Left ventricle myocardium inferior (tissue), 1 donor: ENCODE measurements at regions not wholly inside any gene's neighbourhood (a gene's known extent, or its start where the extent isn't known, plus 50 kb on each side); places are given as distances from the start of the nearest gene placed in this dataset.

Experiments
- DNase-seq: peaks from one replicate; pipeline ENCODE4 v3.0.0-alpha.2; 2020
- H3K27ac ChIP-seq: fragments of 200-600 bp; replicated peaks from 2 replicates; pipeline ENCODE4 v1.8.0; 2021
- H3K27me3 ChIP-seq: fragments of 200-600 bp; 2 replicates; pipeline ENCODE4 v1.8.0; 2021; ENCODE audit warnings: low read depth
- H3K36me3 ChIP-seq: fragments of 200-600 bp; 2 replicates; pipeline ENCODE4 v1.8.0; 2021
- H3K4me1 ChIP-seq: fragments of 200-600 bp; 2 replicates; pipeline ENCODE4 v1.8.0; 2021
- H3K4me3 ChIP-seq: fragments of 200-600 bp; 2 replicates; pipeline ENCODE4 v1.8.0; 2021; ENCODE audit warnings: mild to moderate bottlenecking, moderate library complexity
- H3K9me3 ChIP-seq: fragments of 200-600 bp; replicated peaks from 2 replicates; pipeline ENCODE4 v1.8.0; 2021
- intact Hi-C: fragments of 100-400 bp; cut with micrococcal nuclease; formaldehyde crosslinking; loops from one replicate; pipeline ENCODE4 v1.11.0; 2022
- TF ChIP-seq, protein P1 (sequence below): fragments of 200-600 bp; IDR thresholded peaks from 2 replicates; pipeline ENCODE4 v1.8.0; 2021; ENCODE audit warnings: antibody characterized with exemption, mild to moderate bottlenecking, borderline replicate concordance
- donor health status: DM: no; HTN: yes; CAD: no; lungs with severe emphysema.

GRCh38 chrX:2145692-2146367 is 354.9 kb downstream of the DHRSX start:
- H3K4me1 ChIP-seq, result no peaks in the 10 kb centered on the region
- H3K27ac ChIP-seq, result no peak overlapping the region
- no peak for DNase-seq
- TF ChIP-seq, protein P1, sequence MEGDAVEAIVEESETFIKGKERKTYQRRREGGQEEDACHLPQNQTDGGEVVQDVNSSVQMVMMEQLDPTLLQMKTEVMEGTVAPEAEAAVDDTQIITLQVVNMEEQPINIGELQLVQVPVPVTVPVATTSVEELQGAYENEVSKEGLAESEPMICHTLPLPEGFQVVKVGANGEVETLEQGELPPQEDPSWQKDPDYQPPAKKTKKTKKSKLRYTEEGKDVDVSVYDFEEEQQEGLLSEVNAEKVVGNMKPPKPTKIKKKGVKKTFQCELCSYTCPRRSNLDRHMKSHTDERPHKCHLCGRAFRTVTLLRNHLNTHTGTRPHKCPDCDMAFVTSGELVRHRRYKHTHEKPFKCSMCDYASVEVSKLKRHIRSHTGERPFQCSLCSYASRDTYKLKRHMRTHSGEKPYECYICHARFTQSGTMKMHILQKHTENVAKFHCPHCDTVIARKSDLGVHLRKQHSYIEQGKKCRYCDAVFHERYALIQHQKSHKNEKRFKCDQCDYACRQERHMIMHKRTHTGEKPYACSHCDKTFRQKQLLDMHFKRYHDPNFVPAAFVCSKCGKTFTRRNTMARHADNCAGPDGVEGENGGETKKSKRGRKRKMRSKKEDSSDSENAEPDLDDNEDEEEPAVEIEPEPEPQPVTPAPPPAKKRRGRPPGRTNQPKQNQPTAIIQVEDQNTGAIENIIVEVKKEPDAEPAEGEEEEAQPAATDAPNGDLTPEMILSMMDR, result no peak
- no peaks in the 10 kb centered on the region for H3K27me3 ChIP-seq
- intact Hi-C loops, result no loop called here
- peaks cover 47% of the 10 kb centered on the region for H3K9me3 ChIP-seq
- H3K4me3 ChIP-seq, result no peak overlapping the region
- H3K36me3 ChIP-seq, result no peaks in the 10 kb centered on the region

GRCh38 chrX:2137882-2138281 is 362.9 kb downstream of the DHRSX start:
- TF ChIP-seq, protein P1, result no peak
- no peak overlapping the region for H3K4me3 ChIP-seq
- no peak overlapping the region for H3K27ac ChIP-seq
- H3K9me3 ChIP-seq, result peaks cover 8% of the 10 kb centered on the region
- H3K36me3 ChIP-seq, result no peaks in the 10 kb centered on the region
- H3K4me1 ChIP-seq, result no peaks in the 10 kb centered on the region
- intact Hi-C loops, result no loop called here
- no peaks in the 10 kb centered on the region for H3K27me3 ChIP-seq
- DNase-seq, result no peak

DNA sequence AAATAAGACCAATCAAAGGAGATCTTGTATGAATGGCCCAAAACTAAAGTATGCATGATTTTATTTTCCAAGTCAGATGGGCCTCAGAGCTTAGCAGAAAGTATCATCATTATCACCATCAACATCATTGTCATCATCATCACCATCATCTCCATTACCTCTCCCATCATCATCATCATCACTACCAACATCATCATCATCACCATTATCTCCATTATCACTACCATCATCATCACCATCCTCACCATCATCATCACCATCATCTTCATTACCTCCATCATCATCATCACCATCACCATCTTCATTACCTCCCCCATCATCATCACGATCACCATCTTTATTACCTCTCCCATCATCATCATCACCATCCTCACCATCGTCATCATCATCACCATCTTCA is 363.9 kb downstream of the DHRSX start:
- Histone ChIP-seq H3K9me3 (peaks cover 3% of the 10 kb centered on the region), H3K27ac (no peak overlapping the region), H3K4me1 (no peaks in the 10 kb centered on the region), H3K36me3 (no peaks in the 10 kb centered on the region), H3K27me3 (no peaks in the 10 kb centered on the region), H3K4me3 (no peak overlapping the region)
- DNase-seq, result no peak
- intact Hi-C loops, result no loop called here
- TF ChIP-seq, protein P1, result no peak

GRCh38 chrX:2135421-2135820 is 365.4 kb downstream of the DHRSX start:
- Histone ChIP-seq H3K9me3 (peaks cover 3% of the 10 kb centered on the region), H3K36me3 (no peaks in the 10 kb centered on the region), H3K4me1 (no peaks in the 10 kb centered on the region), H3K27me3 (no peaks in the 10 kb centered on the region), H3K4me3 (no peak overlapping the region), H3K27ac (no peak overlapping the region)
- DNase-seq, result no peak
- TF ChIP-seq, protein P1, result no peak
- intact Hi-C loops, result no loop called here

- no peaks in the 10 kb centered on the region for H3K4me1 ChIP-seq
- TF ChIP-seq, protein P1, result no peak
- H3K4me3 ChIP-seq, result no peak overlapping the region
- intact Hi-C loops, result no loop called here
- no peaks in the 10 kb centered on the region for H3K36me3 ChIP-seq
- peaks cover 3% of the 10 kb centered on the region for H3K9me3 ChIP-seq
- DNase-seq, result no peak
- no peak overlapping the region for H3K27ac ChIP-seq
- no peaks in the 10 kb centered on the region for H3K27me3 ChIP-seq
Measured at GRCh38 chrX:2134782-2135181, 366.0 kb downstream of the DHRSX start.
